Mesenchymal stem cell (in vitro differentiated cells and primary cell): ENCODE measurements at regions not wholly inside any gene's neighbourhood (a gene's known extent, or its start where the extent isn't known, plus 50 kb on each side); places are given as distances from the start of the nearest gene placed in this dataset.

ENCODE experiments used
- DNase-seq: peaks from one replicate; pipeline ENCODE4 v3.0.0-alpha.2; 2013
- H2AFZ ChIP-seq: one replicate; pipeline ENCODE4 v1.6.1; 2013; ENCODE audit warnings: low read depth, mild to moderate bottlenecking, control low read depth, inconsistent platforms, low read length, moderate library complexity
- H2AK5ac ChIP-seq: 2 replicates; pipeline ENCODE4 v1.6.1; 2013; ENCODE audit warnings: low read length, moderate library complexity, mild to moderate bottlenecking, inconsistent platforms; ENCODE audit not compliant: severe bottlenecking
- H2BK120ac ChIP-seq: one replicate; pipeline ENCODE4 v1.6.1; 2013; ENCODE audit warnings: low read depth, mild to moderate bottlenecking, inconsistent platforms, low read length, moderate library complexity
- H2BK12ac ChIP-seq, 2 experiments: one replicate each; pipeline ENCODE4 v1.6.1; 2013; ENCODE audit warnings: inconsistent platforms in 2 of 2, low read length in 2 of 2, mild to moderate bottlenecking in 2 of 2, moderate library complexity in 2 of 2, control low read depth in 1 of 2
- H2BK15ac ChIP-seq: one replicate; pipeline ENCODE4 v1.6.1; 2013; ENCODE audit warnings: mild to moderate bottlenecking, low read depth, inconsistent platforms; ENCODE audit not compliant: poor library complexity, severe bottlenecking
- H2BK5ac ChIP-seq: 2 replicates; pipeline ENCODE4 v1.6.1; 2013; ENCODE audit warnings: low read depth, mild to moderate bottlenecking, low read length, control low read depth, inconsistent platforms; ENCODE audit not compliant: poor library complexity, severe bottlenecking
- H3K14ac ChIP-seq, 2 experiments: one replicate each; pipeline ENCODE4 v1.6.1; 2013; ENCODE audit warnings: inconsistent platforms in 2 of 2, low read length in 2 of 2, control low read depth in 1 of 2, mild to moderate bottlenecking in 1 of 2, moderate library complexity in 1 of 2
- H3K18ac ChIP-seq, 2 experiments: one replicate each; pipeline ENCODE4 v1.6.1; 2013; ENCODE audit warnings: inconsistent platforms in 2 of 2, low read length in 2 of 2, control low read depth in 1 of 2, low read depth in 1 of 2, mild to moderate bottlenecking in 1 of 2
- H3K23ac ChIP-seq, 2 experiments: one replicate each; pipeline ENCODE4 v1.6.1; 2013; ENCODE audit warnings: inconsistent platforms in 2 of 2, low read length in 2 of 2, mild to moderate bottlenecking in 2 of 2, moderate library complexity in 2 of 2, control low read depth in 1 of 2
- H3K27ac ChIP-seq: 2 replicates; pipeline ENCODE4 v1.5.1; 2013; ENCODE audit warnings: mild to moderate bottlenecking, moderate library complexity, low read length, control low read depth, inconsistent platforms; ENCODE audit not compliant: poor library complexity, severe bottlenecking
- H3K27me3 ChIP-seq, 2 experiments: 2 replicates each; pipeline versions ENCODE4 v1.6.1 to v1.7.0; 2013; ENCODE audit warnings: low read length in 2 of 2, mild to moderate bottlenecking in 2 of 2, moderate library complexity in 2 of 2, control low read depth in 1 of 2, inconsistent platforms in 1 of 2; ENCODE audit not compliant: control insufficient read depth in 1 of 2, insufficient read depth in 1 of 2
- H3K36me3 ChIP-seq, 2 experiments: 2 replicates each; pipeline versions ENCODE4 v1.6.1 to v1.7.0; 2013; ENCODE audit warnings: low read length in 2 of 2, control low read depth in 1 of 2, inconsistent platforms in 1 of 2, low read depth in 1 of 2, mild to moderate bottlenecking in 1 of 2; ENCODE audit not compliant: insufficient read depth in 2 of 2, control insufficient read depth in 1 of 2
- H3K4ac ChIP-seq, 2 experiments: one replicate each; pipeline ENCODE4 v1.6.1; 2013; ENCODE audit warnings: inconsistent platforms in 2 of 2, low read length in 2 of 2, mild to moderate bottlenecking in 2 of 2, moderate library complexity in 2 of 2, control low read depth in 1 of 2, low read depth in 1 of 2
- H3K4me1 ChIP-seq: 2 replicates; pipeline ENCODE4 v1.6.1; 2013; ENCODE audit warnings: low read depth, low read length, control low read depth; ENCODE audit not compliant: control insufficient read depth, insufficient read depth
- H3K4me2 ChIP-seq: 2 replicates; pipeline ENCODE4 v1.6.1; 2013; ENCODE audit warnings: low read length, mild to moderate bottlenecking, inconsistent platforms; ENCODE audit not compliant: poor library complexity, severe bottlenecking
- H3K4me3 ChIP-seq, 2 experiments: 2 replicates each; pipeline versions ENCODE4 v1.5.1 to v1.7.0; 2013; ENCODE audit warnings: low read length in 2 of 2, mild to moderate bottlenecking in 2 of 2, control low read depth in 1 of 2, low read depth in 1 of 2; ENCODE audit not compliant: insufficient read depth in 1 of 2
- H3K79me1 ChIP-seq: replicated peaks from 2 replicates; pipeline ENCODE4 v1.6.1; 2013; ENCODE audit warnings: mild to moderate bottlenecking, control low read depth, low read length, inconsistent platforms; ENCODE audit not compliant: poor library complexity, severe bottlenecking
- H3K9ac ChIP-seq: 2 replicates; pipeline ENCODE4 v1.7.0; 2013; ENCODE audit warnings: mild to moderate bottlenecking, low read length, moderate library complexity
- H3K9me3 ChIP-seq: 2 replicates; pipeline ENCODE4 v1.7.0; 2013; ENCODE audit warnings: mild to moderate bottlenecking, low read length; ENCODE audit not compliant: control insufficient read depth
- H4K8ac ChIP-seq: one replicate; pipeline ENCODE4 v1.6.1; 2013; ENCODE audit warnings: inconsistent platforms, mild to moderate bottlenecking, low read length, moderate library complexity
- H4K91ac ChIP-seq: one replicate; pipeline ENCODE4 v1.6.1; 2013; ENCODE audit warnings: mild to moderate bottlenecking, low read length, inconsistent platforms
- WGBS: methylation state at CpG from one replicate; pipeline ENCODE4 v1.1.7; 2013; ENCODE audit warnings: mixed read lengths; 5-methylcytosine and 5-hydroxymethylcytosine counted together

- Histone ChIP-seq H3K36me3 (no peaks in the 10 kb centered on the region), H3K18ac (no peak overlapping the region), H3K23ac (no peak overlapping the region), H3K4ac (no peak overlapping the region), H3K79me1 (no peaks in the 10 kb centered on the region), H2AFZ (no peak overlapping the region), H3K4me3 (no peak overlapping the region), H3K4me1 (peaks cover 5% of the 10 kb centered on the region), H3K27ac (no peak overlapping the region), H3K14ac (no peak overlapping the region), H4K8ac (no peak overlapping the region), H2AK5ac (no peak overlapping the region), H4K91ac (no peak overlapping the region), H2BK5ac (no peak overlapping the region), H3K4me2 (no peak overlapping the region), H3K27me3 (peaks cover 0 to 25% of the 10 kb centered on the region in 2 experiments), H2BK120ac (no peak overlapping the region), H3K9ac (no peak overlapping the region), H2BK12ac (no peak overlapping the region), H2BK15ac (no peak overlapping the region), H3K9me3 (no peaks in the 10 kb centered on the region)
- WGBS = 91% methylated on average over 11 of the region's 11 CpGs
- no peak for DNase-seq
Measured at GRCh38 chr3:72568083-72568482, 280.2 kb downstream of the SHQ1 start.

GRCh38 chr3:72567474-72567873 lies 280.8 kb downstream of the SHQ1 start:
- H3K4me2 ChIP-seq = no peak overlapping the region

DNA sequence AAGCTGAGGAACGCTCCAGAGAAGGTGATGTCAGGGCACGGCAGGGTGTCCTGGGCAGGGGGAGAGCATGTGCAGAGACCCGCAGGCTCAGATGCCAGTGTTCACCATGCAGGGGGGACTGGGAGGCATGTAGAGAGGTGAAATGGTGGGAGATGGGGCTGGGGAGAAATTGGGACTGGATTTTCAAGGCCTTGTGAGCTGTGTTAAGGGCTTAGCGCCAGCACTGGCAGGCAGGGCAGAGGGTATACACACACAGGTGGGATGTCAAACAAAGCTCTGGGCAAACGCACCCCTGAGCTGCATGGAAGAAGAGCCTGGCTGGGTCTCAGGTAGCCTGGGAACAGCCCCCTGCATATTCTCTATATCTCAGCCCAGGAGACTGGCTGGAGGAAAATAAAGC lies 282.7 kb downstream of the SHQ1 start:
- Histone ChIP-seq H3K79me1 (no peaks in the 10 kb centered on the region), H3K18ac (no peak overlapping the region), H4K8ac (no peak overlapping the region), H3K9me3 (peaks cover 6% of the 10 kb centered on the region), H3K4ac (no peak overlapping the region), H2BK12ac (no peak overlapping the region), H2BK120ac (no peak overlapping the region), H2BK5ac (no peak overlapping the region), H3K4me3 (no peak overlapping the region), H2BK15ac (no peak overlapping the region), H3K23ac (no peak overlapping the region), H2AK5ac (no peak overlapping the region), H3K4me2 (no peak overlapping the region), H3K9ac (no peak overlapping the region), H4K91ac (no peak overlapping the region), H3K14ac (no peak overlapping the region), H3K27me3 (peaks cover 0 to 4% of the 10 kb centered on the region in 2 experiments), H2AFZ (no peak overlapping the region), H3K4me1 (no peaks in the 10 kb centered on the region), H3K36me3 (no peaks in the 10 kb centered on the region), H3K27ac (no peak overlapping the region)
- 89% methylated on average over 5 of the region's 5 CpGs for whole genome bisulfite sequencing
- no peak for DNase-seq

More at GRCh38 chr3:72567474-72567873, 280.8 kb downstream of the SHQ1 start:
- Histone ChIP-seq H3K4me3 (no peak overlapping the region), H2AK5ac (no peak overlapping the region), H2BK15ac (no peak overlapping the region), H3K4me1 (peaks cover 5% of the 10 kb centered on the region), H3K27me3 (peaks cover 0 to 19% of the 10 kb centered on the region in 2 experiments), H3K27ac (no peak overlapping the region), H3K36me3 (no peaks in the 10 kb centered on the region), H4K91ac (no peak overlapping the region), H3K9ac (no peak overlapping the region), H2BK5ac (no peak overlapping the region), H2BK12ac (no peak overlapping the region), H3K9me3 (no peaks in the 10 kb centered on the region), H3K14ac (no peak overlapping the region), H3K4ac (no peak overlapping the region), H2BK120ac (no peak overlapping the region), H2AFZ (no peak overlapping the region), H3K18ac (no peak overlapping the region), H3K79me1 (no peaks in the 10 kb centered on the region), H3K23ac (no peak overlapping the region), H4K8ac (no peak overlapping the region)
- DNase-seq = no peak
- 81% methylated on average over 4 of the region's 4 CpGs for WGBS

GRCh38 chr3:72563690-72564370 lies 284.4 kb downstream of the SHQ1 start:
- H3K23ac ChIP-seq = no peak overlapping the region
- no CpG with 5 or more reads among the region's 1 CpG for WGBS
- H3K4ac ChIP-seq = no peak overlapping the region
- H3K4me3 ChIP-seq = no peak overlapping the region
- peaks cover 6% of the 10 kb centered on the region for H3K9me3 ChIP-seq
- no peaks in the 10 kb centered on the region for H3K4me1 ChIP-seq
- H2BK15ac ChIP-seq = no peak overlapping the region
- DNase-seq = no peak
- H3K79me1 ChIP-seq = no peaks in the 10 kb centered on the region
- no peak overlapping the region for H3K9ac ChIP-seq
- H2BK5ac ChIP-seq = no peak overlapping the region
- no peak overlapping the region for H3K18ac ChIP-seq
- H2BK120ac ChIP-seq = no peak overlapping the region
- H2AK5ac ChIP-seq = no peak overlapping the region
- H3K27me3 ChIP-seq = peaks cover 0 to 3% of the 10 kb centered on the region in 2 experiments
- H2AFZ ChIP-seq = no peak overlapping the region
- no peak overlapping the region for H3K14ac ChIP-seq
- H4K91ac ChIP-seq = no peak overlapping the region
- H3K36me3 ChIP-seq = no peaks in the 10 kb centered on the region
- H3K4me2 ChIP-seq = no peak overlapping the region
- H3K27ac ChIP-seq = no peak overlapping the region
- H4K8ac ChIP-seq = no peak overlapping the region
- H2BK12ac ChIP-seq = no peak overlapping the region
